GM23338 (cell line): ENCODE measurements at regions not wholly inside any gene's neighbourhood (a gene's known extent, or its start where the extent isn't known, plus 50 kb on each side); places are given as distances from the start of the nearest gene placed in this dataset.

Source experiments
- ATAC-seq: fragments of 200-7000 bp; cut with Tn5 transposase; 3 replicates; pipeline ENCODE4 v1.9.1; 2020
- DNase-seq: peaks from one replicate; pipeline ENCODE4 v3.0.0-alpha.2; 2015; ENCODE audit warnings: low spot score
- H2AFZ ChIP-seq: fragments of 200-600 bp; sonication (generic); 2 replicates; pipeline ENCODE4 v1.8.0; 2016; ENCODE audit warnings: antibody characterized with exemption, mild to moderate bottlenecking, moderate library complexity
- H3F3A ChIP-seq: fragments of 200-600 bp; sonication (generic); replicated peaks from 2 replicates; pipeline ENCODE4 v1.8.0; 2017; ENCODE audit warnings: antibody characterized with exemption, mixed run types, low read depth
- H3K27ac ChIP-seq: fragments of 200-600 bp; sonication (generic); 2 replicates; pipeline ENCODE4 v1.6.1; 2016; ENCODE audit warnings: low read depth
- H3K27me3 ChIP-seq: fragments of 200-600 bp; sonication (generic); 2 replicates; pipeline ENCODE4 v1.8.0; 2016; ENCODE audit warnings: mild to moderate bottlenecking, mixed run types, moderate library complexity; ENCODE audit not compliant: insufficient read depth
- H3K36me3 ChIP-seq: fragments of 200-600 bp; sonication (generic); 2 replicates; pipeline ENCODE4 v1.8.0; 2016; ENCODE audit warnings: mild to moderate bottlenecking; ENCODE audit not compliant: insufficient read depth
- H3K4me1 ChIP-seq: fragments of 200-600 bp; sonication (generic); 2 replicates; pipeline ENCODE4 v1.8.0; 2016; ENCODE audit warnings: mild to moderate bottlenecking, moderate library complexity; ENCODE audit not compliant: insufficient read depth
- H3K4me2 ChIP-seq: fragments of 200-600 bp; sonication (generic); 2 replicates; pipeline ENCODE4 v1.7.1; 2017; ENCODE audit warnings: mixed run types
- H3K4me3 ChIP-seq: fragments of 200-600 bp; sonication (generic); 2 replicates; pipeline ENCODE4 v1.6.1; 2016; ENCODE audit warnings: mixed run types
- H3K79me2 ChIP-seq: fragments of 200-600 bp; sonication (generic); replicated peaks from 2 replicates; pipeline ENCODE4 v1.8.0; 2017; ENCODE audit warnings: mild to moderate bottlenecking; ENCODE audit not compliant: insufficient read depth
- H3K9me2 ChIP-seq: fragments of 200-600 bp; sonication (generic); 2 replicates; pipeline ENCODE4 v1.8.0; 2017; ENCODE audit not compliant: insufficient read depth
- H4K20me1 ChIP-seq: fragments of 200-600 bp; sonication (generic); replicated peaks from 2 replicates; pipeline ENCODE4 v1.8.0; 2017; ENCODE audit warnings: mild to moderate bottlenecking; ENCODE audit not compliant: insufficient read depth
- H3K27ac Mint-ChIP-seq: 2 replicates; pipeline ENCODE4 v1.8.0; 2020; ENCODE audit warnings: inconsistent platforms, mild to moderate bottlenecking, moderate library complexity, mixed read lengths
- H3K27me3 Mint-ChIP-seq: 3 replicates; pipeline ENCODE4 v1.8.0; 2022; ENCODE audit warnings: low read depth, mild to moderate bottlenecking, moderate library complexity, mixed read lengths, inconsistent platforms; ENCODE audit not compliant: insufficient read depth, poor library complexity
- H3K36me3 Mint-ChIP-seq: 3 replicates; pipeline ENCODE4 v1.8.0; 2021; ENCODE audit warnings: low read depth, mild to moderate bottlenecking, inconsistent platforms, moderate library complexity, mixed read lengths
- H3K4me1 Mint-ChIP-seq: 3 replicates; pipeline ENCODE4 v1.8.0; 2020; ENCODE audit warnings: mild to moderate bottlenecking, inconsistent platforms, mixed read lengths
- H3K4me3 Mint-ChIP-seq: 3 replicates; pipeline ENCODE4 v1.8.0; 2021; ENCODE audit warnings: moderate library complexity, mild to moderate bottlenecking, inconsistent platforms, mixed read lengths
- H3K9me3 Mint-ChIP-seq: 3 replicates; pipeline ENCODE4 v1.8.0; 2020; ENCODE audit warnings: moderate library complexity, mild to moderate bottlenecking, inconsistent platforms, mixed read lengths
- CREB1 ChIP-seq: fragments of 250-450 bp; sonication (Bioruptor Pico); IDR thresholded peaks from 2 replicates; pipeline ENCODE4 v1.5.0; 2020; ENCODE audit warnings: low read depth, mild to moderate bottlenecking, moderate library complexity
- CTCF ChIP-seq, 2 experiments: fragments of 200-600 bp in 1 of 2; sonication (generic) in 1 of 2; conservative IDR thresholded peaks; 2 replicates each; pipeline versions ENCODE4 v1.5.1 to v1.6.1; 2016 to 2017; ENCODE audit warnings: antibody characterized with exemption in 2 of 2, low read depth in 2 of 2, mild to moderate bottlenecking in 2 of 2, moderate library complexity in 1 of 2
- ETS1 ChIP-seq: IDR thresholded peaks from 2 replicates; pipeline ENCODE4 v1.6.1; 2016; ENCODE audit warnings: antibody characterized with exemption
- EZH2 ChIP-seq: fragments of 200-600 bp; sonication (generic); IDR thresholded peaks from one replicate; pipeline ENCODE4 v1.8.0; 2017; ENCODE audit warnings: antibody characterized with exemption, mild to moderate bottlenecking, low read depth; ENCODE audit not compliant: unreplicated experiment
- EZH2phosphoT487 ChIP-seq: fragments of 200-600 bp; sonication (generic); IDR thresholded peaks from one replicate; pipeline ENCODE4 v1.8.1; 2018; ENCODE audit warnings: antibody characterized with exemption; ENCODE audit not compliant: unreplicated experiment
- JUNB ChIP-seq: IDR thresholded peaks from one replicate; pipeline ENCODE4 v1.6.1; 2016; ENCODE audit warnings: antibody characterized with exemption; ENCODE audit not compliant: unreplicated experiment
- NANOG ChIP-seq: IDR thresholded peaks from 2 replicates; pipeline ENCODE4 v1.6.1; 2016; ENCODE audit warnings: antibody characterized with exemption, borderline replicate concordance
- POLR2AphosphoS5 ChIP-seq: IDR thresholded peaks from 2 replicates; pipeline ENCODE4 v1.6.1; 2016; ENCODE audit warnings: antibody characterized with exemption, low read depth
- ZNF114 ChIP-seq: fragments of 250-450 bp; sonication (Bioruptor Pico); IDR thresholded peaks from 2 replicates; pipeline ENCODE4 v1.5.0; 2020; ENCODE audit warnings: mild to moderate bottlenecking, moderate library complexity
- ZNF331 ChIP-seq: fragments of 250-450 bp; sonication (Bioruptor Pico); IDR thresholded peaks from 2 replicates; pipeline ENCODE4 v1.5.0; 2020; ENCODE audit warnings: low read depth, mild to moderate bottlenecking, moderate library complexity
- ZNF462 ChIP-seq: fragments of 250-450 bp; sonication (Bioruptor Pico); IDR thresholded peaks from 2 replicates; pipeline ENCODE4 v1.5.0; 2020; ENCODE audit warnings: mild to moderate bottlenecking, moderate library complexity

- H3F3A ChIP-seq, result no peaks in the 10 kb centered on the region
- no peak overlapping the region for H3K4me2 ChIP-seq
- ATAC-seq, result no peak
- H3K4me3 ChIP-seq, result no peak overlapping the region
- H3K9me3 Mint-ChIP-seq, result 0 out of 3 replicates have a peak, but pooled peaks cover 2% of the 10 kb centered on the region
- H3K36me3 Mint-ChIP-seq, result no peaks in the 10 kb centered on the region
- H3K4me1 ChIP-seq, result peaks cover 6% of the 10 kb centered on the region; the same call in 1 of the 2 replicates
- H3K36me3 ChIP-seq, result no peaks in the 10 kb centered on the region
- DNase-seq, result no peak
- H3K27me3 Mint-ChIP-seq, result peaks cover 2% of the 10 kb centered on the region
- H3K9me2 ChIP-seq, result no peaks in the 10 kb centered on the region
- H3K27ac Mint-ChIP-seq, result no peak overlapping the region
- no peaks in the 10 kb centered on the region for H3K27me3 ChIP-seq
- TF ChIP-seq CREB1 (CRISPR knock-in tag), result no peak
- no peak for TF ChIP-seq ZNF114 (CRISPR knock-in tag)
- no peak for TF ChIP-seq POLR2AphosphoS5
- no peak overlapping the region for H3K27ac ChIP-seq
- H2AFZ ChIP-seq, result no peak overlapping the region
- H4K20me1 ChIP-seq, result no peaks in the 10 kb centered on the region
- H3K4me3 Mint-ChIP-seq, result no peak overlapping the region
- H3K79me2 ChIP-seq, result no peaks in the 10 kb centered on the region
- peaks cover 5% of the 10 kb centered on the region; the same call in 1 of the 3 replicates for H3K4me1 Mint-ChIP-seq
Measured at GRCh38 chr4:188295899-188296298, 156.7 kb downstream of the TRIML1 start.

GRCh38 chr4:188296331-188296730 lies 157.1 kb downstream of the TRIML1 start:
- no peaks in the 10 kb centered on the region for H3F3A ChIP-seq
- no peaks in the 10 kb centered on the region for H3K9me2 ChIP-seq
- H3K27me3 Mint-ChIP-seq, result peaks cover 2% of the 10 kb centered on the region
- no peaks in the 10 kb centered on the region for H3K36me3 Mint-ChIP-seq
- peaks cover 6% of the 10 kb centered on the region; the same call in 1 of the 2 replicates for H3K4me1 ChIP-seq
- peaks cover 5% of the 10 kb centered on the region; the same call in 1 of the 3 replicates for H3K4me1 Mint-ChIP-seq
- H3K27ac ChIP-seq, result no peak overlapping the region
- 0 out of 3 replicates have a peak, but pooled peaks cover 2% of the 10 kb centered on the region for H3K9me3 Mint-ChIP-seq
- H3K36me3 ChIP-seq, result no peaks in the 10 kb centered on the region
- no peaks in the 10 kb centered on the region for H3K79me2 ChIP-seq
- no peak overlapping the region for H3K27ac Mint-ChIP-seq
- no peak for ATAC-seq
- H3K4me3 ChIP-seq, result no peak overlapping the region
- no peak overlapping the region for H3K4me2 ChIP-seq
- H3K27me3 ChIP-seq, result no peaks in the 10 kb centered on the region
- DNase-seq, result no peak
- no peaks in the 10 kb centered on the region for H4K20me1 ChIP-seq
- no peak overlapping the region for H3K4me3 Mint-ChIP-seq
- H2AFZ ChIP-seq, result no peak overlapping the region
- TF ChIP-seq EZH2phosphoT487 (no peak), POLR2AphosphoS5 (no peak), ZNF331 (no peak), ZNF114 (CRISPR knock-in tag) (no peak), EZH2 (no peak), ZNF462 (CRISPR knock-in tag) (no peak), ETS1 (no peak), JUNB (no peak), CTCF (conservative IDR thresholded peaks at IDR 0.05; ENCODE audit: low read depth in 2 of 2) (no peak), NANOG (no peak), CREB1 (CRISPR knock-in tag) (no peak)
